Calu3 (cell line): ENCODE measurements at regions not wholly inside any gene's neighbourhood (a gene's known extent, or its start where the extent isn't known, plus 50 kb on each side); places are given as distances from the start of the nearest gene placed in this dataset.

Experiments used
- BruUV-seq: library from RNA; stranded (reverse); fragments of 400-500 nt; replicated peaks from 2 replicates; lab custom pipeline; 2021; lab: Mats Ljungman, UMichigan
- CTCF ChIA-PET: fragments of 300-600 bp; sonication (Branson Sonifier 250); formaldehyde crosslinking; loops from one replicate; lab custom pipeline; 2022; ENCODE audit warnings: antibody characterized with exemption; lab: Charles Lee
- DNase-seq: peaks from one replicate; pipeline ENCODE4 v3.0.0; 2022
- H3K27ac Mint-ChIP-seq: one replicate; pipeline ENCODE4 v1.8.0; 2022; ENCODE audit warnings: mixed read lengths; ENCODE audit not compliant: unreplicated experiment
- H3K27me3 Mint-ChIP-seq: one replicate; pipeline ENCODE4 v1.8.0; 2022; ENCODE audit warnings: mixed read lengths; ENCODE audit not compliant: unreplicated experiment
- H3K36me3 Mint-ChIP-seq: one replicate; pipeline ENCODE4 v1.8.0; 2022; ENCODE audit warnings: mild to moderate bottlenecking, moderate library complexity, mixed read lengths; ENCODE audit not compliant: insufficient read depth, unreplicated experiment
- H3K4me1 Mint-ChIP-seq: one replicate; pipeline ENCODE4 v1.8.0; 2022; ENCODE audit warnings: mild to moderate bottlenecking, low read depth, mixed read lengths; ENCODE audit not compliant: unreplicated experiment
- H3K4me3 Mint-ChIP-seq: one replicate; pipeline ENCODE4 v1.8.0; 2022; ENCODE audit warnings: mild to moderate bottlenecking, low read depth, moderate library complexity, mixed read lengths; ENCODE audit not compliant: unreplicated experiment
- H3K9me3 Mint-ChIP-seq: one replicate; pipeline ENCODE4 v1.8.0; 2022; ENCODE audit warnings: low read depth, mixed read lengths; ENCODE audit not compliant: unreplicated experiment
- intact Hi-C: fragments of 100-400 bp; cut with micrococcal nuclease; formaldehyde crosslinking; loops from one replicate; pipeline ENCODE4 v1.10.0; 2022; ENCODE audit not compliant: unreplicated experiment
- TF ChIP-seq, protein P1 (sequence below): fragments of 200-600 bp; IDR thresholded peaks from one replicate; pipeline ENCODE4 v1.8.0; 2022; ENCODE audit warnings: antibody characterized with exemption; ENCODE audit not compliant: unreplicated experiment

DNA sequence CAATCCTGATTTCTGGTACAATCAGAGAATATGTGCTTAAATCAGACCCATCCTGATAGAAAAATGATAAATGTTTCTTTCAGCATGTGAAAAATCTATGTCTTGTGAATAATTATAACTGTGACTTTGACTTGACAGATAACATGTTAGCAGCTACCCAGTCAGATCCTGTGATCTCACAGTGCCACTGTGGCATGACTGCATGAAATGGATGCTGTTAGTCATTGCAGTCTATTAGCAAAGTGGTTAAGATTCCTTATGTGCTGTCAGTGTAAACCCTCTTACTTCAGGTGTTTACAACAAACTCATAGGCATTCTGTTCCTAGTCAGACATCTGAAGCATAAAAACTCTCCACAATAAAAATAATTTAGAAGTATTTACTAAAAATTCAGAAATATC is 244.6 kb upstream of the RND3 start:
- H3K4me1 Mint-ChIP-seq = no peaks in the 10 kb centered on the region
- H3K36me3 Mint-ChIP-seq = no peaks in the 10 kb centered on the region
- no peak overlapping the region for H3K27ac Mint-ChIP-seq
- BruUV-seq = no TSS peak
- H3K4me3 Mint-ChIP-seq = no peak overlapping the region
- no peaks in the 10 kb centered on the region for H3K27me3 Mint-ChIP-seq
- TF ChIP-seq, protein P1, sequence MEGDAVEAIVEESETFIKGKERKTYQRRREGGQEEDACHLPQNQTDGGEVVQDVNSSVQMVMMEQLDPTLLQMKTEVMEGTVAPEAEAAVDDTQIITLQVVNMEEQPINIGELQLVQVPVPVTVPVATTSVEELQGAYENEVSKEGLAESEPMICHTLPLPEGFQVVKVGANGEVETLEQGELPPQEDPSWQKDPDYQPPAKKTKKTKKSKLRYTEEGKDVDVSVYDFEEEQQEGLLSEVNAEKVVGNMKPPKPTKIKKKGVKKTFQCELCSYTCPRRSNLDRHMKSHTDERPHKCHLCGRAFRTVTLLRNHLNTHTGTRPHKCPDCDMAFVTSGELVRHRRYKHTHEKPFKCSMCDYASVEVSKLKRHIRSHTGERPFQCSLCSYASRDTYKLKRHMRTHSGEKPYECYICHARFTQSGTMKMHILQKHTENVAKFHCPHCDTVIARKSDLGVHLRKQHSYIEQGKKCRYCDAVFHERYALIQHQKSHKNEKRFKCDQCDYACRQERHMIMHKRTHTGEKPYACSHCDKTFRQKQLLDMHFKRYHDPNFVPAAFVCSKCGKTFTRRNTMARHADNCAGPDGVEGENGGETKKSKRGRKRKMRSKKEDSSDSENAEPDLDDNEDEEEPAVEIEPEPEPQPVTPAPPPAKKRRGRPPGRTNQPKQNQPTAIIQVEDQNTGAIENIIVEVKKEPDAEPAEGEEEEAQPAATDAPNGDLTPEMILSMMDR = no peak
- DNase-seq = no peak
- H3K9me3 Mint-ChIP-seq = no peaks in the 10 kb centered on the region
- CTCF ChIA-PET = interaction anchor here (1.3 kb wide), 1 partner anchor 10 kb away, joined by 4 read pairs; no protein-coding TSS in a partner anchor
- intact Hi-C loops = no loop called here

- no TSS peak for BruUV-seq
- Mint-ChIP-seq H3K36me3 (no peaks in the 10 kb centered on the region), H3K4me1 (no peaks in the 10 kb centered on the region), H3K27me3 (no peaks in the 10 kb centered on the region), H3K4me3 (no peak overlapping the region), H3K27ac (no peak overlapping the region), H3K9me3 (peaks cover 2% of the 10 kb centered on the region)
- TF ChIP-seq, protein P1 = no peak
- intact Hi-C loops = no loop called here
- DNase-seq = no peak
- CTCF ChIA-PET = no interaction called here
Observed at GRCh38 chr2:150729495-150729955, 242.1 kb upstream of the RND3 start.

DNA sequence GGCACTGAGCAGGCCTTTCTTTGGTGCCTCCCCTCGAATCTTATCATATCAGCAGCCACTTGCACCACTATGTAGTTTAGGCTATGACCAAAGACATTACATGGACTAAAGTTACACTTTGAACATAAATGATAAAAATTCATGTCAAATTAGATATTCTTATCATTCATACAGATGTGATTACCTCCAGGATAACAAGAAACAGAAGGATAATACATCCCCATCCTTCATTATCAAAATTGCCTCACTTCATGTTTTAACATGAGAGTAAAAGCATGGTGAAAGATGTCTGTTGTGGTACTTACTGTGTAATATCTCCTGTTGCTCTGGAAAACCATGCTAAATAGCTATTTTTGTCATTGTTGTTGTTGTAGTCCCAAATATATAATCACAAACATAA is 230.8 kb upstream of the RND3 start:
- TF ChIP-seq, protein P1 = no peak
- intact Hi-C loops = no loop called here
- no peak overlapping the region for H3K4me3 Mint-ChIP-seq
- no peak for DNase-seq
- no peak overlapping the region for H3K27ac Mint-ChIP-seq
- CTCF ChIA-PET = no interaction called here
- no peaks in the 10 kb centered on the region for H3K27me3 Mint-ChIP-seq
- no peaks in the 10 kb centered on the region for H3K9me3 Mint-ChIP-seq
- BruUV-seq = no TSS peak
- H3K36me3 Mint-ChIP-seq = peaks cover 5% of the 10 kb centered on the region
- H3K4me1 Mint-ChIP-seq = no peaks in the 10 kb centered on the region

GRCh38 chr2:150716186-150716585 is 228.7 kb upstream of the RND3 start:
- intact Hi-C loops = no loop called here
- Mint-ChIP-seq H3K36me3 (peaks cover 5% of the 10 kb centered on the region), H3K4me3 (no peak overlapping the region), H3K27me3 (no peaks in the 10 kb centered on the region), H3K9me3 (no peaks in the 10 kb centered on the region), H3K4me1 (no peaks in the 10 kb centered on the region), H3K27ac (no peak overlapping the region)
- TF ChIP-seq, protein P1 = no peak
- BruUV-seq = no TSS peak
- CTCF ChIA-PET = no interaction called here
- DNase-seq = no peak
